ENCODE measurements at regions not wholly inside any gene's neighbourhood (a gene's known extent, or its start where the extent isn't known, plus 50 kb on each side); places are given as distances from the start of the nearest gene placed in this dataset.

- TF ChIP-seq ZBTB33 (IDR thresholded peaks at IDR 0.05; ENCODE audit: borderline replicate concordance, low read depth) (no peak), EP300 (IDR thresholded peaks at IDR 0.05; ENCODE audit: borderline replicate concordance in 1 of 2, low read depth in 1 of 2, low read length in 1 of 2) (no peak), TEAD4 (IDR thresholded peaks at IDR 0.05; ENCODE audit: borderline replicate concordance, insufficient read depth) (no peak), RXRA (IDR thresholded peaks at IDR 0.05; ENCODE audit: borderline replicate concordance, low read depth) (no peak), USF1 (IDR thresholded peaks at IDR 0.05; ENCODE audit: borderline replicate concordance, low read depth) (no peak), RCOR1 (IDR thresholded peaks at IDR 0.05; ENCODE audit: low read length) (no peak), IRF3 (IDR thresholded peaks at IDR 0.05; ENCODE audit: low read depth, low read length) (no peak), GABPA (IDR thresholded peaks at IDR 0.05; ENCODE audit: low read depth) (no peak), SMC3 (IDR thresholded peaks at IDR 0.05; ENCODE audit: low read depth, low read length) (no peak), TAF1 (IDR thresholded peaks at IDR 0.05; ENCODE audit: borderline replicate concordance, low read depth, low read length) (no peak), NFIC (IDR thresholded peaks at IDR 0.05; ENCODE audit: borderline replicate concordance) (no peak), USF2 (IDR thresholded peaks at IDR 0.05; ENCODE audit: borderline replicate concordance, low read depth, low read length) (no peak), PBX3 (IDR thresholded peaks at IDR 0.05) (no peak), POLR2AphosphoS5 (IDR thresholded peaks at IDR 0.05; ENCODE audit: low read depth, low read length) (no peak), FOSL2 (IDR thresholded peaks at IDR 0.05; ENCODE audit: borderline replicate concordance, low read depth) (no peak), GATA2 (CRISPR knock-in tag; IDR thresholded peaks at IDR 0.05) (no peak), CHD2 (IDR thresholded peaks at IDR 0.05; ENCODE audit: low read length, partially characterized antibody) (no peak)
- ChIA-PET CTCF (no interaction called here), POLR2A (no interaction called here)
- Histone ChIP-seq H3K79me2 (ENCODE audit: insufficient read depth) (no peaks in the 10 kb centered on the region), H3K9me2 (no peaks in the 10 kb centered on the region), H3K4me2 (no peak overlapping the region), H3K9ac (no peak overlapping the region), H3K27me3 (ENCODE audit: insufficient read depth) (no peaks in the 10 kb centered on the region), H4K20me1 (ENCODE audit: insufficient read depth) (no peaks in the 10 kb centered on the region), H2AFZ (ENCODE audit: low read depth) (no peak overlapping the region), H3K9me3 (no peaks in the 10 kb centered on the region), H3K36me3 (replicated peaks in 1 of 2; ENCODE audit: control insufficient read depth in 1 of 2, insufficient read depth in 2 of 2, low read length in 1 of 2) (no peaks in the 10 kb centered on the region), H3K4me1 (ENCODE audit: control insufficient read depth in 1 of 2, insufficient read depth in 2 of 2, low read depth in 1 of 2, low read length in 1 of 2) (no peaks in the 10 kb centered on the region), H3K4me3 (ENCODE audit: low read depth in 2 of 2, low read length in 1 of 2) (no peak overlapping the region), H3K27ac (ENCODE audit: low read depth in 2 of 2, low read length in 1 of 2) (no peak overlapping the region), H3F3A (replicated peaks; ENCODE audit: insufficient read depth) (no peaks in the 10 kb centered on the region)
- no peak for DNase-seq
Measured at GRCh38 chr2:207276248-207276647, 110.5 kb upstream of the KLF7 start.
